ENCODE measurements at regions not wholly inside any gene's neighbourhood (a gene's known extent, or its start where the extent isn't known, plus 50 kb on each side); places are given as distances from the start of the nearest gene placed in this dataset.
"Not testable (repeated sequence)": the region's sequence is repeated elsewhere in the genome, so short reads cannot be mapped to it uniquely, and the experiment has no call there.

DNA sequence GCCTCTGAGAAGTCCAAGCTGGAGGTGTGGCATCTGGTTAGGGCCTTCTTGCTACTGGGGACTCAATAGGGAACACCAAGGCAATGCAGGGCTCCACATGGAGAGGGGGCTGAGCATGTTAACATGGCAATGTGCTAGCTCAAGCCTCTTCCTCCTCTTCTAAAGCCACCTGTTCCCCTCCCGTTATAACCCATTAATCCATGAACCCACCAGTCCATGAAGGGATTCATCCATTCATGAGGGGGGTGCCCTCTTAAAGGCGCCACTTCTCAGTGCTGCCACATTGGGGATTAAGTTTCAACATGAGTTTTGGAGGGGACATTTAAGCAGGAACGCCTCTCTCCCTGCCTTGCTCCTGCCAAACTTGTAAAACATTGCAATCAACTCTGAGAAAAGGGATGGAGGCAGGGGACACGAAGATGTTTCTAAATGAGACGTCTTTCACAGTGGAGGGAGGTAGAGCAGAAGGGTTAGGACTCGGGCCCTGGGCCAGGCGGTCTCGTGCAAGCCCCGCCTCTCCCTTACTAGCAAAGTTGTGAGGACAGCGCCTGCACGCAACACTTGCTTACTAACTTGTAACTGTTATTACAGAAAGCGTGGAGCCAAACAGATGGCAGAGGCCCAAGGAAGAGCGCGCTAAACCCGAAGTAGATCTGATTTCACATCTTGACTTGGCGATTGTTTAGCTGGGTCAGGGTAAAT, 118.2 kb upstream of the ZNF516 start:
- intact Hi-C loops (cut with DNase I; ENCODE audit: low total_unique reads) (no loop called here), in situ Hi-C loops (cut with MboI; ENCODE audit: low pct_ligation_motif_present in 1 of 4, low pct_unique_long_range_greater_than_20kb in 1 of 4, low sequenced_read_pairs in 3 of 4) (no loop called here)
- no peak for TF ChIP-seq POLR2A (IDR thresholded peaks at IDR 0.05)
- TF ChIP-seq EP300 (IDR thresholded peaks at IDR 0.05; ENCODE audit: low read depth), result no peak

DNA sequence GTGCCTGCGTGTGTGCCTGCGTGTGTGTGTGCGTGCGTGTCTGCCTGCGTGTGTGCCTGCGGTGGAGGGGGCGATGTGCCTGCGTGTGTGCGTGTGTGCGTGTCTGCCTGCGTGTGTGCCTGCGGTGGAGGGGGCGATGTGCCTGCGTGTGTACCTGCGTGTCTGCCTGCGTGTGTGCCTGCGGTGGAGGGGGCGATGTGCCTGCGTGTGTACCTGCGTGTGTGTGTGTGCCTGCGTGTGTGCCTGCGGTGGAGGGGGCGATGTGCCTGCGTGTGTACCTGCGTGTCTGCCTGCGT, 116.7 kb upstream of the ZNF516 start:
- H3K27me3 ChIP-seq; H3K36me3 ChIP-seq; H3K27ac ChIP-seq; in situ Hi-C loops (cut with MboI; ENCODE audit: low pct_ligation_motif_present in 1 of 4, low pct_unique_long_range_greater_than_20kb in 1 of 4, low sequenced_read_pairs in 3 of 4); H3K4me1 ChIP-seq; DNase-seq; H3K9me3 ChIP-seq; H3K4me3 ChIP-seq; intact Hi-C loops (cut with DNase I; ENCODE audit: low total_unique reads): not testable (repeated sequence)
- WGBS, 2 donors (ENCODE audit: low coverage in 1 of 2), result 92% methylated on average over 25 of the region's 26 CpGs; no CpG with 5 or more reads in 1 of the 2 donors

More for the DNA sequence above, 118.2 kb upstream of the ZNF516 start:
- no peak for DNase-seq
- Histone ChIP-seq H3K27ac (no peak overlapping the region), H3K27me3 (no peaks in the 10 kb centered on the region), H3K4me1 (no peaks in the 10 kb centered on the region), H3K4me3 (no peak overlapping the region), H3K9me3 (no peaks in the 10 kb centered on the region), H3K36me3 (no peaks in the 10 kb centered on the region)
- WGBS, 2 donors (ENCODE audit: low coverage in 1 of 2), result 86 to 91% methylated on average over 9 to 16 of the region's 16 CpGs

DNA sequence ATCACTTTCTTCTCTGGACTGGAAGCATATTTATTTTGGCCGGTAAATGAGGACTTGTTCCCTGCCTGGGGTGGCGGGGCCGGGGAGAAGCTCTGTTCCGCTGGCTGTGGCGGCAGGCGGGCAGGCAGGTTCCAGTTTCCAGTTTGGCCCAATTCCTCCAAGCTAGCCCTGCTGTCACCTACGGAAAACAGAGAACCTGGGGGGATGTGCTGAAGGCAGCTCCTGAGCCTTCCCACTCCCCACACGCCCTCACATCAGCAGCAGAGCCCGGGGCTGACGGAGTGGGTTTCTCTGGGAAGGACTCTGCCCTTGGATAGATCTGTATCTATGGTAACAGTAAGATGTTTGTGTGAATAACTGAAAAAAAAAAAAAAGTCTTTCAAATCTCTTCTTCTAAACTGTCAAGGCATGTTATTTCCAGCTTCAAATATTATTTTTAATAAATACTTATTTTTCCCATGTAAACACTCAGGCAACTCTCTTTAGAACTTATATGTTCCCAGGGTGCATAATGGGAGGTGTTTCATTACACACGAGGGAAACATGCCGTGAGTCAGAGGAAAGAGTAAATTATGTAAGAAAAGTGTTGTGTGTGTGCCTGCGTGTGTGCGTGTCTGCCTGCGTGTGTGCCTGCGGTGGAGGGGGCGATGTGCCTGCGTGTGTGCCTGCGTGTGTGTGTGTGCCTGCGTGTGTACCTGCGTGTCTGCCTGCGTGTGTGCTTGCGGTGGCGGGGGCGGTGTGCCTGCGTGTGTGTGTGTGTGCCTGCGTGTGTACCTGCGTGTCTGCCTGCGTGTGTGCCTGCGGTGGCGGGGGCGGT, 116.1 kb upstream of the ZNF516 start:
- in situ Hi-C loops (cut with MboI; ENCODE audit: low pct_ligation_motif_present in 1 of 4, low pct_unique_long_range_greater_than_20kb in 1 of 4, low sequenced_read_pairs in 3 of 4), result no loop called here

GRCh38 chr18:76610012-76610411, 115.0 kb upstream of the ZNF516 start:
- no peaks in the 10 kb centered on the region for H3K27me3 ChIP-seq
- intact Hi-C loops (cut with DNase I; ENCODE audit: low total_unique reads), result no loop called here
- in situ Hi-C loops (cut with MboI; ENCODE audit: low pct_ligation_motif_present in 1 of 4, low pct_unique_long_range_greater_than_20kb in 1 of 4, low sequenced_read_pairs in 3 of 4), result no loop called here
- no peak overlapping the region for H3K27ac ChIP-seq
- H3K36me3 ChIP-seq, result no peaks in the 10 kb centered on the region
- 73 to 82% methylated on average over 4 of the region's 4 CpGs for WGBS, 2 donors (ENCODE audit: low coverage in 1 of 2)
- DNase-seq, result no peak
- no peaks in the 10 kb centered on the region for H3K9me3 ChIP-seq
- no peak overlapping the region for H3K4me3 ChIP-seq
- no peaks in the 10 kb centered on the region for H3K4me1 ChIP-seq
- TF ChIP-seq CTCF (IDR thresholded peaks at IDR 0.05) (no peak), POLR2A (IDR thresholded peaks at IDR 0.05) (no peak), POLR2AphosphoS5 (IDR thresholded peaks at IDR 0.05) (no peak), EP300 (IDR thresholded peaks at IDR 0.05; ENCODE audit: low read depth) (no peak)

More for the DNA sequence above, 116.1 kb upstream of the ZNF516 start:
- DNase-seq, result no peak
- Histone ChIP-seq H3K27ac (no peak overlapping the region), H3K27me3 (no peaks in the 10 kb centered on the region), H3K9me3 (no peaks in the 10 kb centered on the region), H3K4me3 (no peak overlapping the region), H3K4me1 (no peaks in the 10 kb centered on the region), H3K36me3 (no peaks in the 10 kb centered on the region)
- 37 to 81% methylated on average over 8 to 32 of the region's 32 CpGs for WGBS, 2 donors (ENCODE audit: low coverage in 1 of 2)
- intact Hi-C loops (cut with DNase I; ENCODE audit: low total_unique reads), result no loop called here
- no peak for TF ChIP-seq CTCF (IDR thresholded peaks at IDR 0.05)
- TF ChIP-seq POLR2AphosphoS5 (IDR thresholded peaks at IDR 0.05), result no peak
- no peak for TF ChIP-seq POLR2A (IDR thresholded peaks at IDR 0.05)
- TF ChIP-seq EP300 (IDR thresholded peaks at IDR 0.05; ENCODE audit: low read depth), result no peak

- TF ChIP-seq CTCF (IDR thresholded peaks at IDR 0.05) (no peak), POLR2AphosphoS5 (IDR thresholded peaks at IDR 0.05) (no peak), POLR2A (IDR thresholded peaks at IDR 0.05) (no peak)
- in situ Hi-C loops (cut with MboI; ENCODE audit: low pct_ligation_motif_present in 1 of 4, low pct_unique_long_range_greater_than_20kb in 1 of 4, low sequenced_read_pairs in 3 of 4) (no loop called here), intact Hi-C loops (cut with DNase I; ENCODE audit: low total_unique reads) (no loop called here)
- no peak overlapping the region for H3K4me3 ChIP-seq
- no peak for DNase-seq
- no peaks in the 10 kb centered on the region for H3K27me3 ChIP-seq
- 86 to 89% methylated on average over 5 of the region's 5 CpGs for WGBS, 2 donors (ENCODE audit: low coverage in 1 of 2)
- no peaks in the 10 kb centered on the region for H3K4me1 ChIP-seq
- no peaks in the 10 kb centered on the region for H3K9me3 ChIP-seq
- H3K27ac ChIP-seq, result no peak overlapping the region
- no peaks in the 10 kb centered on the region for H3K36me3 ChIP-seq
Measured at GRCh38 chr18:76605341-76605929, 110.4 kb upstream of the ZNF516 start.

Data from transverse colon (tissue), 4 donors.